Activated CD8-positive, alpha-beta T cell treated with anti-CD3 and anti-CD28 coated beads, Interleukin-2, amount 10 ng/mL, durations not matched to agents 7 days and 5 days (primary cell): ENCODE measurements at regions not wholly inside any gene's neighbourhood (a gene's known extent, or its start where the extent isn't known, plus 50 kb on each side); places are given as distances from the start of the nearest gene placed in this dataset.
"Not testable (repeated sequence)": the region's sequence is repeated elsewhere in the genome, so short reads cannot be mapped to it uniquely, and the experiment has no call there.

Source experiments
- ATAC-seq: fragments of 150-1000 bp; cut with Tn5 transposase; one replicate; pipeline ENCODE4 v1.10.0; 2021; ENCODE audit warnings: moderate library complexity
- CTCF ChIA-PET: fragments of 350-600 bp; sonication (Branson Sonifier 250); formaldehyde crosslinking; loops from one replicate; lab custom pipeline; 2021; ENCODE audit warnings: antibody characterized with exemption; lab: Charles Lee
- POLR2A ChIA-PET: fragments of 350-600 bp; sonication (Branson Sonifier 250); formaldehyde crosslinking; loops from one replicate; lab custom pipeline; 2021; ENCODE audit warnings: antibody characterized with exemption; lab: Charles Lee
- DNase-seq: peaks from one replicate; pipeline ENCODE4 v3.0.0-alpha.2; 2020
- H3K27ac Mint-ChIP-seq: one replicate; pipeline ENCODE4 v1.8.0; 2021; ENCODE audit warnings: mild to moderate bottlenecking, mixed read lengths
- H3K27me3 Mint-ChIP-seq: one replicate; pipeline ENCODE4 v1.8.0; 2021; ENCODE audit warnings: low read depth, mixed read lengths
- H3K36me3 Mint-ChIP-seq: one replicate; pipeline ENCODE4 v1.8.0; 2021; ENCODE audit warnings: low read depth, mixed read lengths
- H3K4me1 Mint-ChIP-seq: one replicate; pipeline ENCODE4 v1.8.0; 2021; ENCODE audit warnings: low read depth, mixed read lengths
- H3K4me3 Mint-ChIP-seq: one replicate; pipeline ENCODE4 v1.8.0; 2021; ENCODE audit warnings: mild to moderate bottlenecking, mixed read lengths
- H3K9me3 Mint-ChIP-seq: one replicate; pipeline ENCODE4 v1.8.0; 2022; ENCODE audit warnings: mixed read lengths; ENCODE audit not compliant: insufficient read depth

DNA sequence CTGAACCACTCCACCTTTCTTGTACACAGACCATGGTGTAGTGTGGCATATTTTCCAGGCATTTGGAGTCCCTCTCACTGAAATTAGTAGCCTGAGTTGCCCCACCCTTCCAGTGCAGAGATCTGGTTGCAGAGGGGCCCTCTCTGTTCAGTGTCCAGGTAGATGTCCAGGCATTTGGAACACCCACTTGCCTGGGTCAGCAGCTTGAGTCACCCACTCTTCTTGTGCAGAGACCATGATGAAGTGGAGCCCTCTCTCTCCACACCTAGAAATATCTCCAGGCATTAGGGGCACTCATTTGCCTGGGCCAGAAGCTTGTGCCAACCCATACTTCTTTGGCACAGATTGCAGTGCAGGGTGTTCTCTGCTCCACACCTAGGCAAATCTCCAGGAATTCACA lies 2733.3 kb downstream of the PCDH7 start:
- Mint-ChIP-seq H3K9me3 (no peaks in the 10 kb centered on the region), H3K4me3 (no peak overlapping the region), H3K4me1 (no peaks in the 10 kb centered on the region), H3K27ac (no peak overlapping the region), H3K36me3 (no peaks in the 10 kb centered on the region), H3K27me3 (no peaks in the 10 kb centered on the region)
- ChIA-PET CTCF (no interaction called here), POLR2A (no interaction called here)
- DNase-seq = no peak
- no peak for ATAC-seq

DNA sequence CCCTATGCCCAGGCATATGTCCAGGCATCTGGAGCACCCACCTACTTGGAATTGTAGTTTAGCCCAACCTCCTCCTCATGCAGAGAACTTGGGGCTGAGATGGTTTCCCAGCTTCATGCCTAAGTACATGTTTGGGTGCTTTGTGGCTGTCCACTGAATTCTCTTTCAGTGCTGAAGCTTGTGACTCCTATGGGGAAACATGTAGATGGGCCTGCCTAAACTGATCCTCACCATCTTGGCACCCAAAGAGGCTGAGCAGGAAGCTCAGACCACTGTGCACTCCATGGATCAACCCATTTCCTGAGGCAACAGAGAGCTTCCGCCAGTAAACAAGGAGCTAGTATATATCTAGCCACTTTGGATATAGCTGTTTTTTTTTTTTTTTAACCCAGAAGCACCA lies 2733.7 kb downstream of the PCDH7 start:
- Mint-ChIP-seq H3K27ac (no peak overlapping the region), H3K4me3 (no peak overlapping the region), H3K36me3 (no peaks in the 10 kb centered on the region), H3K9me3 (no peaks in the 10 kb centered on the region), H3K27me3 (no peaks in the 10 kb centered on the region), H3K4me1 (no peaks in the 10 kb centered on the region)
- DNase-seq (no peak), ATAC-seq (no peak)
- POLR2A ChIA-PET = no interaction called here
- CTCF ChIA-PET = no interaction called here

DNA sequence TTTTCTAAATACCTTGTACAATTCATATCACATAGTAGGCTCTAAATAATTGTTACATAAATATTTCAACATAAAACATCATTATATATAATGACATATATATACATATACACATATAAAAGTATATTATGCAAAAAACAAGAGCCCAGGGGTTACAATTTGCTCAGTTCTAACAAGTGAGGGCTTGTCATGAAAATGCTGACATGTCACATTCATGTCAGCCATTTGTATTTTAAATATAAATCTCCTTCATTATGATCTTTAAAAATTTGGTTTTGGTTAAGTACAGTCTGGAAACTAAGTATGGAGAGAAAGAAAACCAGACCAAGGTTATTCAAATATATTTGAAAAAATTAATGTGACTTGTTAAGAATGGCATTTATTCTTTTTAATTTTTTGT lies 2745.4 kb downstream of the PCDH7 start:
- DNase-seq (no peak), ATAC-seq (no peak)
- CTCF ChIA-PET = no interaction called here
- H3K36me3 Mint-ChIP-seq = no peaks in the 10 kb centered on the region
- peaks cover 17% of the 10 kb centered on the region for H3K9me3 Mint-ChIP-seq
- no peak overlapping the region for H3K4me3 Mint-ChIP-seq
- no peak overlapping the region for H3K27ac Mint-ChIP-seq
- no peaks in the 10 kb centered on the region for H3K27me3 Mint-ChIP-seq
- no peaks in the 10 kb centered on the region for H3K4me1 Mint-ChIP-seq
- POLR2A ChIA-PET = no interaction called here

DNA sequence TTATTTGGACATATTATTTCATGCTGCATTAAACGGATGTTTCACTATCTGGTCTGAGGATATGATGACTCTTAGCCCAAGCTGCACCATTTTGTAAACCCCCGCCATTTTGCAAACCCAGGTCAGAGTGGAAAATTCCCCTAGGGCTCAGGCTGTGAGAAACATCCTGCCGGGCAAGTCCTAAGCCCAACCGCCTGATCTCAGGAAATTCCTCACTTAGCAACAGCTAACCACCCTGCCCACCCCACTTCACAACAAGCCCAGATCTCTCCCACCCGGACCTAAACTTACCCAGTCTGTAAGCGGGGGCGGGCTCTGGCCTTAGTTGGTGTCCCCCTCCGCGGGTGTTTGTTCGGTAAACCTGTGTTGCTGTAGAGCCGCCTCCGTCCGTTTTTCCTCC lies 2747.1 kb downstream of the PCDH7 start:
- ATAC-seq (no peak), DNase-seq (no peak)
- CTCF ChIA-PET = no interaction called here
- H3K4me3 Mint-ChIP-seq = no peak overlapping the region
- POLR2A ChIA-PET = no interaction called here
- H3K36me3 Mint-ChIP-seq = no peaks in the 10 kb centered on the region
- H3K27ac Mint-ChIP-seq = no peak overlapping the region
- H3K9me3 Mint-ChIP-seq = peaks cover 22% of the 10 kb centered on the region
- H3K4me1 Mint-ChIP-seq = no peaks in the 10 kb centered on the region
- H3K27me3 Mint-ChIP-seq = no peaks in the 10 kb centered on the region

DNA sequence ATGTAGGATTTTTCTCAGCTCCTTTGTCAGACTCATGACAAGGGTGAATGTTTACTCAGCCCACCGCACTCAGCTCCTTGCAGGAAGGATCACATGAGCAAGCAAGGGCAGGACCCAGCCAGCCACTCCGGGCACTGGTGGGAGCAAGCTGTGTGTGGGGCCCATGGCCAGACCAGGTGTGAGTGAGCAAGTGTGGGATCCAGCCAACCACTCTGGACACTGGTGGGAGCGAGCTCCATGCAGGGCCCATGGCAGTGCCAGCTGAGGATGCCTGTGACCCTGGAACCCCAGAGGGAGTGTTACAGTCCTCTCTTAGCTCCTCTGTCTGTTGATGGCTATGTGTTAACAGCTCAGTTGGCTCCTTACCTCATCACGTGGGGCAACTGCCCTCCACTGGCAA lies 2750.6 kb downstream of the PCDH7 start:
- H3K4me1 Mint-ChIP-seq = no peaks in the 10 kb centered on the region
- peaks cover 31% of the 10 kb centered on the region for H3K9me3 Mint-ChIP-seq
- CTCF ChIA-PET = no interaction called here
- no peaks in the 10 kb centered on the region for H3K36me3 Mint-ChIP-seq
- no peak overlapping the region for H3K27ac Mint-ChIP-seq
- POLR2A ChIA-PET = no interaction called here
- no peak overlapping the region for H3K4me3 Mint-ChIP-seq
- DNase-seq = no peak
- no peak for ATAC-seq
- no peaks in the 10 kb centered on the region for H3K27me3 Mint-ChIP-seq

DNA sequence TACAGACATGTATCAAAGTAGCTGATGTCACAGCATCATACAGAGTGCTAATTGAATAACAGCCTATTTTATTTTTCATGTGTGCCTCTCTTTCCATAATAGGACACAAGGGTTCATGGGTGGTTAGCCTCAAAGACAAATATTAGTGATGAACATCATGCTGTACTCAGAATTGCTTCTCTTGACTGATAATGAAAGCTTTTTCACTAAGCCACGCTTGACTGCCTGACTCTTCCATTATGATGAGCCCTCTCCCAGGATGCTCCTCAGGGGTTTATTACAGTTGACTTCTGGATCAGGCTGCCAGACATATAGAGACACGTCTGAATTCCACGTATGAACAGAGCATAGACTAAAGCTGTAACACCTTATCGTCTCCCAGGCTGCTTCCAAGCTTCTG lies 2757.5 kb downstream of the PCDH7 start:
- ATAC-seq = no peak
- Mint-ChIP-seq H3K36me3 (no peaks in the 10 kb centered on the region), H3K27me3 (no peaks in the 10 kb centered on the region), H3K4me3 (no peak overlapping the region), H3K27ac (no peak overlapping the region), H3K9me3 (peaks cover 16% of the 10 kb centered on the region), H3K4me1 (no peaks in the 10 kb centered on the region)
- ChIA-PET POLR2A (no interaction called here), CTCF (no interaction called here)
- DNase-seq = no peak

DNA sequence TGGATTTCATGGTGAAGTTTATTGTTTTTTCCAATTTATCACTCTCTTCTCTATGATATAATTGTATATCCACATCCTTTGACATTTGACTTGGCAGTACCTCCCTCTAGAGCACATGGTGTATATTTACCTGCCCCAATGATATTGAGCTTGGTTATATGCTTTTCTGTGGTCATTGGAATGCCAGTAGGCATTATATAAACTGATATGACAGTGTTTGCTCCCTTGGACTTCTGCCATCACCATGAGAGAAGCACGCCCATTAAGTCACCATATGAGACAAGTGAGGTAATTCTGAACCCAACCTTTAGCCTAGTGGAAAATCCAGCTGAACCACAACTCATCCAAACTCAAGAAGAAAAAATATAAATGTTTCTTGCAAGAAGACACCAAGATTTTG lies 2761.5 kb downstream of the ARAP2 start:
- Mint-ChIP-seq H3K36me3 (no peaks in the 10 kb centered on the region), H3K27me3 (no peaks in the 10 kb centered on the region), H3K27ac (no peak overlapping the region), H3K4me1 (no peaks in the 10 kb centered on the region), H3K9me3 (peaks cover 22% of the 10 kb centered on the region), H3K4me3 (no peak overlapping the region)
- DNase-seq (no peak), ATAC-seq (no peak)
- ChIA-PET CTCF (no interaction called here), POLR2A (no interaction called here)

DNA sequence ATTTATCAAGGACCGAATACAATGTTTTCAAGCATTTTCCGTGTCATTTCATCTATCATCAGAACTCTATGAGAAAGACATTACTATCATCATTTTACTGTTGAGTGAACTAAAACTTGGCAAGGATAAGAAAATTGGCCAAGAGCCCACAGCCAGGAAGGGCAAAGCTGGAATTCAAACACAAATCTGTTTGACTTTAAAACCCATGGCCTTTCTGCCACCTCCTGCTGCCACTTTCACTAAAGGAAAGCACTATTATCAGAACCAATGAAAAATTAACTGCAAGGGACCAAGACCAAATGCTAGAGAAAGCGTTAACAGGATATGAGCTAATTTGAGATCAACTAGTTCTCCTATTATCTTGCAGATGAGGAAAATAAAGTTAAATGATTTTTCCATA lies 2759.2 kb downstream of the ARAP2 start:
- Mint-ChIP-seq H3K27ac (no peak overlapping the region), H3K27me3 (no peaks in the 10 kb centered on the region), H3K9me3 (peaks cover 13% of the 10 kb centered on the region), H3K4me3 (no peak overlapping the region), H3K36me3 (no peaks in the 10 kb centered on the region), H3K4me1 (no peaks in the 10 kb centered on the region)
- ATAC-seq (no peak), DNase-seq (no peak)
- POLR2A ChIA-PET = no interaction called here
- CTCF ChIA-PET = no interaction called here

DNA sequence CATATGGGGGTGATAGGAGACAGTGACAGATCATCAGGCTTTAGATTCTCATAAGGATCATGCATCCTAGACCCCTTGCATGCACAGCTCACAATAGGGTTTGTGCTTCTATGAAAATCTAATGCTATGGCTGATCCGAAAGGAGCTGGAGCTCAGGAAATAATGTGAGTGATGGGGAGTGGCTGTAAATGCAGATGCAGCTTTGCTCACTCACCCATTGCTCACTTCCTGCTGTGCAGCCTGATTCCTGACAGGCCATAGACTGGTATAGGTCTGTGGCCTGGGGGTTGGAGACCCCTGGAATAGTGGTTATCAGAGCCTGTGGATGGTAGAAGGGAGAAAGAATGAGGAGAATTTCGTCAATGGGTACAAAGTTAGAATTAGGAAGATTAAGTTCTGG lies 2751.1 kb downstream of the ARAP2 start:
- Mint-ChIP-seq H3K27ac (no peak overlapping the region), H3K4me3 (no peak overlapping the region), H3K9me3 (peaks cover 3% of the 10 kb centered on the region), H3K4me1 (no peaks in the 10 kb centered on the region), H3K36me3 (no peaks in the 10 kb centered on the region), H3K27me3 (no peaks in the 10 kb centered on the region)
- no peak for DNase-seq
- no peak for ATAC-seq
- CTCF ChIA-PET = no interaction called here
- POLR2A ChIA-PET = no interaction called here

DNA sequence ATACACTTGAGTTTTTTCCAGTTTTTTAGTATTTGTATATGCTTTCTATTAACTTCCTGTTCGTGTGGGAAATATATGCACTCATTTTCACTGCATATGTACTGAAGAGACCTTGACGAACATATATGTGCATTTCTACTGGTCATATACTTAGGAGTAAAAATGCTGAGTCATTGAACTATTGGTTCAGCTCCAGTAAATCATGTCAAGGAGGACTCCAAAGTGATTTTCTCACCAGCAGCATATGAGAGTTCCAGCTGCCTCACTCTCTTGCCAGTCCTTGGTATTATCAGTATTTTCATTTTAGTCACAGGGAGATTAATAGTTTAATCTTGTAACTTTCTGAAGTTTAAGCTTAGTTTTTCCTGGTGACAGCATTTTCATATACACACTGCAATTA lies 2750.2 kb downstream of the ARAP2 start:
- DNase-seq = no peak
- Mint-ChIP-seq H3K4me1 (no peaks in the 10 kb centered on the region), H3K36me3 (no peaks in the 10 kb centered on the region), H3K27ac (no peak overlapping the region), H3K9me3 (peaks cover 3% of the 10 kb centered on the region), H3K27me3 (no peaks in the 10 kb centered on the region), H3K4me3 (no peak overlapping the region)
- ChIA-PET POLR2A (no interaction called here), CTCF (no interaction called here)
- no peak for ATAC-seq

DNA sequence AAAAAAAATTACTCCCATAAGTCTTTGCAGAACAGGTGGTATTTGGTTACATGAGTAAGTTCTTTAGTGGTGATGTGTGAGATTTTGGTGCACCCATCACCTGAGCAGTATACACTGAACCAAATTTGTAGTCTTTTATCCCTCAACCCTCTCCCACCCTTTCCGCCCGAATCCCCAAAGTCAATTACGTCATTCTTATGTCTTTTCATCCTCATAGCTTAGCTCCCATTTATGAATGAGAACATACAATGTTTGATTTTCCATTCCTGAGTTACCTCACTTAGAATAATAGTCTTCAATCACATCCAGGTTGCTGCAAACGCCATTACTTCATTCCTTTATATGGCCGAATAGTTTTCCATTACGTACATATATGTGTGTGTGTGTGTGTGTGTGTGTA lies 2742.7 kb downstream of the ARAP2 start:
- CTCF ChIA-PET, H3K36me3 Mint-ChIP-seq, H3K27ac Mint-ChIP-seq, H3K4me3 Mint-ChIP-seq, DNase-seq, ATAC-seq, H3K4me1 Mint-ChIP-seq, H3K27me3 Mint-ChIP-seq, POLR2A ChIA-PET: not testable (repeated sequence)
- peaks cover 13% of the 10 kb centered on the region for H3K9me3 Mint-ChIP-seq

DNA sequence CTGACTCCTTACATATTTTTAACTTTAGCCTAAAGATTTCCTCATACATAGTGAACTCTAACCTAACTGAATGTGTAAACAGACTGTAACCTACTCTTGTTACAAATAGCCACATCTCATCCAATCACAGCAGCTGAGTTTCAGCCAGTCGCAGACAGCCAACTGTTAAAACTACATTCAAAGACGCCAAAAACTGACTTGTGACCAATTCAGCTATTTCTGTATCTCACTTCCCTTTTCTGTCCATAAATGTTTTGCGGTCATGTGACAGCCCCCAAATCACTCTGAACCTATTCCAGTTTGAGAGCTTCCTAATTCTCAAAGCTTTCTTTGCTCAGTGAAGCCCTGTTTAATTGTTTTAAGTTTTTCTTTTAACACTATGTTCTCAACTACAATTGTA lies 2731.9 kb downstream of the ARAP2 start:
- POLR2A ChIA-PET = no interaction called here
- H3K27me3 Mint-ChIP-seq = no peaks in the 10 kb centered on the region
- H3K9me3 Mint-ChIP-seq = peaks cover 16% of the 10 kb centered on the region
- ATAC-seq (no peak), DNase-seq (no peak)
- H3K4me1 Mint-ChIP-seq = no peaks in the 10 kb centered on the region
- no peaks in the 10 kb centered on the region for H3K36me3 Mint-ChIP-seq
- CTCF ChIA-PET = no interaction called here
- H3K27ac Mint-ChIP-seq = no peak overlapping the region
- no peak overlapping the region for H3K4me3 Mint-ChIP-seq

DNA sequence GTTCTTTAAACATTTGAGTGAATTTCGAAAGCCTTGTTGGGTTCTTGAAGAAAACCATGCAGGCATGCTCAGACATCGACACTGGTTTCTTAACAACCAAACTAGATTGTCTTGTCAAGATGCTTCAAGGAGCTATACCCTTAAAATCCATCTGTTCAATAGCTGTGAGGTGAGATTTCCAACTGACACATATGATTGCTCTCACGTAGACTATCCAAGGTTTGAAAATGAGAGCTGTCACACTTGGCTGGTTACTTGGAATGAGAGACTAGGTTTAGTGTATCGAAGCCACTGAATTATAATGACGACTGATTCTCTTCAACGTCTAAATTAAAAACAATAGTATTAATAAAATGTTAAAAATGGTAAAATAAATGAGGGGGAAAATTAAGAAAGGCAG lies 2725.5 kb downstream of the ARAP2 start:
- Mint-ChIP-seq H3K4me1 (no peaks in the 10 kb centered on the region), H3K4me3 (no peak overlapping the region), H3K36me3 (no peaks in the 10 kb centered on the region), H3K9me3 (peaks cover 22% of the 10 kb centered on the region), H3K27ac (no peak overlapping the region), H3K27me3 (no peaks in the 10 kb centered on the region)
- CTCF ChIA-PET = no interaction called here
- ATAC-seq (no peak), DNase-seq (no peak)
- POLR2A ChIA-PET = no interaction called here
